HG03139 (cell line): ENCODE measurements at regions not wholly inside any gene's neighbourhood (a gene's known extent, or its start where the extent isn't known, plus 50 kb on each side); places are given as distances from the start of the nearest gene placed in this dataset.

ENCODE experiments used
- ATAC-seq: cut with Tn5 transposase; IDR thresholded peaks from one replicate; pipeline ENCODE4 v1.9.1; 2021; ENCODE audit not compliant: unreplicated experiment

DNA sequence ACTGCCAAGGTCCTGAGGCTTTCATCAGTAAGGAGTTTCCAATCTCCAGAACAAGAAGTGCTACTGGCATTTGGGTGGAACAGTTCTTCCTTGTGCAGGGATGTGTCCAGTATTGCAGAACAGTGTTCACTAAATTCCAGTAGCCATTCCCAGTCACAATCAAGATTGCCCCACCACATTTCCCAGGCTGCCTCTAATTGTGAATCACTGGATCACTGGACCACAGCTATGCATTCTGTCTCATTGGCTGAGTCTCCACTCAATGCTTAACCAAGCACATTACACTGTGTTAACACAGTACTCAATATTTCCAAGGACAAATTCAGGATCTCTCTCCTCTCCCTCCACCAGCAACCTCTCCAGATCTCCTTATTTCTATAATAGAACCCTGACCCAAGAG lies 160.2 kb upstream of the CCDC150 start:
- ATAC-seq, result no peak

- ATAC-seq, result no peak
Measured at GRCh38 chr2:196480653-196481323, 158.7 kb upstream of the CCDC150 start.

- ATAC-seq, result no peak
Measured at GRCh38 chr2:196481324-196481697, 158.2 kb upstream of the CCDC150 start.

GRCh38 chr2:196482119-196483065 lies 157.1 kb upstream of the CCDC150 start:
- no peak for ATAC-seq

DNA sequence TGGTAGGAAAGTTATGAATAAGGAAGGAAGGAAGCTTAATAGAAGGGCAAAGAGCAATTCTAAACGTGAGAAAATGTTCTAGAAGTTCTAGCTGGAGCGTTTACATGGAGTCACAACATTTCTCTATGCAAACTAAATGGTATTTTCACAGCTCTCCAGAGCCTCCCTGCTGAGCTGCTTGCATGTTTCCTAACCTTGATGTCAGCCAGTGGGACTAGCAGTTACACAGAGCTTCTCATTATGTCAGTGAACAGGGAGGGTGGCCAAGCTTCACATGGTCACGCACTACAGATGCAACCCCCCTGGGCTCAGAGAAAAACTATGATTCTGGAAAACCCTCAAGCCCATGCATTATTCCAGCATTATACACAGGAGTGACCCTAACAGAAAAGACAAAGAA lies 153.4 kb upstream of the CCDC150 start:
- no peak for ATAC-seq

GRCh38 chr2:196487417-196487816 lies 152.1 kb upstream of the CCDC150 start:
- no peak for ATAC-seq

DNA sequence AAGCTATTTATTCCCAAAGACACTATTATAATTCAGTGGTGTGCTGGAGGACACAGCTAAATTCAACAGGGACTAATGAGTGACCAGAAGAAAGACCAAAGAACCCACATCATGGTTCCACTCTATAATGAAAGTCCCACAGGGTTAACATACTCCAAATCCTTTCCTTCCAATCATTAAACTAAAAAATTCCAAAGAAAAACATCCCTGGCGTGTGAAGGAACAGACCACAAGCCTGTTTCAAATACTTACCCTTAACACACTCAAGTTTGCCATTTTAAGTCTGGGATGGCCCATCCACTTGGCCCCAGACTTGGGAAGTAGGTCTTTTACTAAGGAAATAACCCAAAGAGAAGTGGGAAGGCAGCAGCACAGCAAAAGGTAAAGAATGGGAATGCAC lies 150.1 kb upstream of the CCDC150 start:
- ATAC-seq, result no peak

- ATAC-seq, result no peak
Measured at GRCh38 chr2:196492946-196493345, 146.6 kb upstream of the CCDC150 start.

- ATAC-seq, result no peak
Measured at GRCh38 chr2:196498962-196499361, 140.6 kb upstream of the CCDC150 start.

GRCh38 chr2:196499686-196500085 lies 139.8 kb upstream of the CCDC150 start:
- ATAC-seq, result no peak

DNA sequence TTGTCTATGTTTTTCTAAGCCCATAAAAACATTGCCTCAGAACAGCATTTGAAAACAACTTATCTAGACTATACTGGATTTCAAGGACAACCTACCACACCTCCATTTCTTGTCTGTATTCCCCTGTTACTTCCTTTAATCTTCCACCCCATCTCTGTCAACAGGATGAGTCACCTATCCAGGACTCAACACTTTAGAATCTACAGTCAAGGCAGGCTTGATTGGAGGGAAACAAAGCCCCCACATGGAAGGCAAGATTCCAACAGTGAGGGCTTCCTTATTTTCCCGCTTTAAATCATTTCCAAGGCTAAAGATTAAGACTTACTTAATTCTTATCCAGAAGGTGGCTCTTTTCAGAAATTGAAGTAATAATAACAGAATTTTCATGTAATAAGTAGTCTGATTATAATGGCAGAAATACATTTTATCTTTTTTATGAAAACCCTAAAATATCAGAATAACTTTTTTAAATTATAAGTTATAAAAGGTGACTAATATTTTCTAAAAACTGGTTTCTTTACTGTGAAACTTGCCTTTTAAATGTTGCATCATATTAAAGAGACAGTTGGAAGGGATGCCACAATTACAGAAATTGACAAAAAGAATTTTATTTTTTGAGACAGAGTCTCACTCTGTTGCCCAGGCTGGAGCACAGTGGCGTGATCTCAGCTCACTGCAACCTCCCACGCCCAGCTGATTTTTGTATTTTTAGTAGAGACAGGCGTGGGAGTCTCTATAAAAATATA lies 138.7 kb upstream of the CCDC150 start:
- ATAC-seq, result no peak

GRCh38 chr2:196501836-196502235 lies 137.7 kb upstream of the CCDC150 start:
- no peak for ATAC-seq

DNA sequence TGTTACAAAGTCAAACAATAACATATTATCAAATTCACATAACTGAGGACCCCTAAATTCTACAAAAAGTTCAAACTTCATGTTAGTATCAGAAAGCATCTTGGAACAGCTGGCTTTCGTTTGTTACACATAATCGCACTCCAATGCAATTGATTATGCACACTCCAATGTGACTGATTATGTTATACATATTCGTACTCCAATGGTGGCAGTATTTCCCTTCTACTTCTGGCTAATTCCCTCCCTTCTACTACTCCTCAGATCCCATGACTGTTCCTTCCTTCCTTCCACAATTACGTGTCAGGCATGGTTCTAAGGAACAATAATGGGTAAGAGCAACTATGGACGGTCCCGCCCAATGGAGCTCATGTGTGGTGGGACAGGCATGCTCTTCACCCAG lies 137.1 kb upstream of the CCDC150 start:
- ATAC-seq, result no peak

DNA sequence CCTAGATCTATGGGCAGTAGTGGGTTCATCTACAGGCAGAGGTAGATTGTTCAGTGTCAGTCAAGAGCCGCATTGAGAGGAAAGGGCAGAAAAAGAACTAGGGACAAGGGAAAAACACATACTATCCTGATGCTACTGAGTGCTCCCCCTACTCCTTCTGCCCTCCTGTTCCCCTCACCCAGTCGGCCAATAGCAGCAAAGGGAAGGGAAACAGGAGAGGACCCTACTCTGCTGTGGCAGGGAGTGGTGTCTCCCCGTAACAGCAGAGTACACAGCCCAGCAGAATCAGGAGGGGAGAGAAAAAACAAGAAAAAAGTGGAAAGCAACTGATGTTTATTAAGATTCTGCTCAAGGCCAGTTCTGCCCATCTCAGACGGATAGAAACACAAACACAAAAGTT lies 136.1 kb upstream of the CCDC150 start:
- no peak for ATAC-seq

DNA sequence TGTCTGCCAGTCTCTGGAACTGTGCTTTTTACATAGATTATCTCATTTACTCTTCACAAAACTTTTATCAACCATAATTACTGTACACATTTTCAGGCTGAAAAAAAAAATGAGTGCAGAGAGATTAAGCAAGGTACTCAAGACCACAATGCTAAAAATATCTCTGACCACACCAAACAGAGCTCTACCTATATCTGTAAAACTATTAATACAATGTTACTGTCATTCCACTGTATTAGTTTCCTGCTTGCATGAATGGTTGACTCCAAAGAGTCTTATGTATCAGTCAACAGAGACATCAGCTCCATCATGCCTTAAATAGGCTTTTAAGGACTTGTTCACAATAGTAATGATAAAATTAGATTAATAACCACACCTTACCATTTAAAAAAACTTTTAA lies 134.7 kb upstream of the CCDC150 start:
- ATAC-seq, result no peak

DNA sequence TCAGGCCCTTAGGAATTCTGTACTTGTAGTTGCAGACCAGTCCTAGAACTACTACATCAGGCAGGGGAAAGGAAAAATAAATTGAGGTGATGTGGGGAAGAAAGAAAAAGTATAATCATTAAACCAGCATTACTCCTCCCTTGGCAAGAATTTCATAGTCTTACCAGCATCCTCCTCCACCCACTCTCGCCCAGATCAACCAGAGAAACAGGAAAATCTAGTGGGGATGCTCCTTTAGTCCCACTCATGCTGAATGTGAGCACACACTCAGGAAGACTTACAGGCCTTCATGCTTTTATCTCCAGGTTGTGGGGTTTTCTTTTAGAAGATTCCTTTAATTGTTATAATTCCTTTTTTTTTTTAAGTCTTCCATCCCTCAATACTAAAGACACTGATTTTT lies 129.3 kb upstream of the CCDC150 start:
- no peak for ATAC-seq

- ATAC-seq, result no peak
Measured at GRCh38 chr2:196511258-196512168, 128.0 kb upstream of the CCDC150 start.

DNA sequence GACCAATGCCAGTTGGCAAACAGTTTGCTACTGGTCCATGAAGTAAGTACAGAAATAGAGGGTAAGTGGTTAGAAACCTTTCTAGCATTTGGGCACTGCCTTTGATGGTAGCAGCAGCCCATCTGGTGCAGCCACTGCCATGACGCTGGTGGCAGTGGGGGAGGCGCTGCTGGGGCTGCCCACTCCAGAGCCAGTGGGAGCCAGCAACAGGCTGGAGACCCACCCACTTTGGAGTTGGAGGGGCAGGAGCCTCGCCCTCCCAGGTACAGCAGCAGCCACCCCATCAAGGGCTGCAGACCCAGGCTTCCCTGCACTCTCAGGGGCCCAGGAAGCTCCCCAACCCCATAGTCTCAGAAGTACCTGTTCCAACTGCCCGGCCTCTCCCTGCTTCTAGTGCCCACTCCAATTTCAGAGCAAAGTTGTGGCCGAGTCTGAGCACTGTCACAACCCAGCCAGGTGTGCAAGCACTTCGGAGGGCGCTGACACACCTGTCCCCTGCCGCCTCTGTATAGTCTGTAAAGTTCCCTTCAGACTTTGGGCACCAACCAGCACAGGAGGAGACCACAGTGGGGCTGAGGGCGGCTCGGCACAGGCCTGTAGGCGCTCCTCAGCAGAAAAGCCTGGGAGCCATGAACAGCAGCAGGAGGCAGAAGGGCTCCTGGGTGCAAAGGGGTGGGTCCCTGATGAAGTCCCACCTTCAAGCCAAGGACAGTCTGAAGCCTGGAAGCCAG lies 125.6 kb upstream of the CCDC150 start:
- ATAC-seq, result no peak

- ATAC-seq, result no peak
Measured at GRCh38 chr2:196514641-196515040, 124.9 kb upstream of the CCDC150 start.

- ATAC-seq, result no peak
Measured at GRCh38 chr2:196515051-196515450, 124.5 kb upstream of the CCDC150 start.
